CD14-positive monocyte (primary cell): ENCODE measurements at regions not wholly inside any gene's neighbourhood (a gene's known extent, or its start where the extent isn't known, plus 50 kb on each side); places are given as distances from the start of the nearest gene placed in this dataset.

Experiments
- DNase-seq, 3 donors: peaks; one replicate each; pipeline ENCODE4 v3.0.0-alpha.2; 2011 to 2022
- H2AFZ ChIP-seq: 2 replicates; pipeline ENCODE4 v1.6.0; 2012; ENCODE audit warnings: mild to moderate bottlenecking, low read depth, low read length, inconsistent platforms; ENCODE audit not compliant: insufficient read depth, poor library complexity, severe bottlenecking
- H3K27ac ChIP-seq, 2 donors: 1 replicate in 1 of 2; 2 replicates in 1 of 2; pipeline ENCODE4 v1.5.1; 2012 to 2013; ENCODE audit warnings: low read length in 2 of 2, control low read depth in 1 of 2, inconsistent platforms in 1 of 2, low read depth in 1 of 2, mild to moderate bottlenecking in 1 of 2
- H3K27me3 ChIP-seq, 2 donors: one replicate each; pipeline versions ENCODE4 v1.6.0 to v1.6.1; 2011 to 2013; ENCODE audit warnings: low read length in 2 of 2; ENCODE audit not compliant: control insufficient read depth in 2 of 2, insufficient read depth in 2 of 2
- H3K36me3 ChIP-seq, 2 donors: replicated peaks in 1 of 2; 1 replicate in 1 of 2; 2 replicates in 1 of 2; pipeline versions ENCODE4 v1.5.1 to v1.6.1; 2012 to 2013; ENCODE audit warnings: low read length in 2 of 2, control low read depth in 1 of 2, inconsistent platforms in 1 of 2, mild to moderate bottlenecking in 1 of 2; ENCODE audit not compliant: insufficient read depth in 2 of 2, control insufficient read depth in 1 of 2
- H3K4me1 ChIP-seq, 2 donors: 1 replicate in 1 of 2; 2 replicates in 1 of 2; pipeline versions ENCODE4 v1.5.1 to v1.6.1; 2012 to 2013; ENCODE audit warnings: low read length in 2 of 2, control low read depth in 1 of 2, inconsistent platforms in 1 of 2, mild to moderate bottlenecking in 1 of 2, moderate library complexity in 1 of 2; ENCODE audit not compliant: insufficient read depth in 2 of 2, control insufficient read depth in 1 of 2
- H3K4me2 ChIP-seq: replicated peaks from 2 replicates; pipeline ENCODE3; 2012; ENCODE audit warnings: low read length, moderate library complexity, mild to moderate bottlenecking; ENCODE audit not compliant: poor library complexity, severe bottlenecking; ENCODE audit errors: extremely low read depth
- H3K4me3 ChIP-seq, 3 experiments: fragments of 200-600 bp in 1 of 3; sonication (generic) in 1 of 3; replicated peaks in 1 of 3; 1 replicate in 2 of 3; 2 replicates in 1 of 3; pipeline ENCODE4 v1.5.1; 2011 to 2013; ENCODE audit warnings: low read length in 3 of 3, mild to moderate bottlenecking in 3 of 3, control low read depth in 2 of 3, low read depth in 2 of 3, inconsistent platforms in 1 of 3, moderate library complexity in 1 of 3
- H3K79me2 ChIP-seq: 2 replicates; pipeline ENCODE4 v1.6.0; 2012; ENCODE audit warnings: mild to moderate bottlenecking, control low read depth, inconsistent platforms, low read length, moderate library complexity; ENCODE audit not compliant: insufficient read depth
- H3K9ac ChIP-seq: 2 replicates; pipeline ENCODE4 v1.6.0; 2017; ENCODE audit warnings: low read length, mild to moderate bottlenecking; ENCODE audit not compliant: insufficient read depth, poor library complexity, severe bottlenecking
- H3K9me3 ChIP-seq, 2 donors: replicated peaks in 1 of 2; 1 replicate in 1 of 2; 2 replicates in 1 of 2; pipeline versions ENCODE4 v1.5.1 to v1.6.1; 2012 to 2013; ENCODE audit warnings: low read length in 2 of 2, control low read depth in 1 of 2; ENCODE audit not compliant: control insufficient read depth in 1 of 2, insufficient read depth in 1 of 2
- H4K20me1 ChIP-seq: 2 replicates; pipeline ENCODE4 v1.6.0; 2012; ENCODE audit warnings: mild to moderate bottlenecking, low read length, control low read depth, moderate library complexity; ENCODE audit not compliant: insufficient read depth
- H3K27ac Mint-ChIP-seq, 7 donors: one replicate each; pipeline ENCODE4 v1.8.0; 2020; ENCODE audit warnings: mild to moderate bottlenecking in 7 of 7, mixed read lengths in 7 of 7, moderate library complexity in 6 of 7, inconsistent platforms in 2 of 7
- H3K27me3 Mint-ChIP-seq, 3 donors: one replicate each; pipeline ENCODE4 v1.8.0; 2021 to 2022; ENCODE audit warnings: low read depth in 3 of 3, mild to moderate bottlenecking in 3 of 3, mixed read lengths in 3 of 3, moderate library complexity in 3 of 3, inconsistent platforms in 1 of 3
- H3K36me3 Mint-ChIP-seq, 2 donors: one replicate each; pipeline ENCODE4 v1.8.0; 2020; ENCODE audit warnings: mixed read lengths in 2 of 2, inconsistent platforms in 1 of 2, mild to moderate bottlenecking in 1 of 2
- H3K4me1 Mint-ChIP-seq: one replicate; pipeline ENCODE4 v1.8.0; 2020; ENCODE audit warnings: mild to moderate bottlenecking, mixed read lengths
- H3K4me3 Mint-ChIP-seq, 2 donors: one replicate each; pipeline ENCODE4 v1.8.0; 2020; ENCODE audit warnings: mild to moderate bottlenecking in 2 of 2, mixed read lengths in 2 of 2, moderate library complexity in 1 of 2
- H3K9me3 Mint-ChIP-seq, 7 donors: one replicate each; pipeline ENCODE4 v1.8.0; 2020 to 2022; ENCODE audit warnings: mixed read lengths in 7 of 7, mild to moderate bottlenecking in 6 of 7, moderate library complexity in 6 of 7, inconsistent platforms in 2 of 7
- CTCF ChIP-seq: fragments of 200-600 bp; IDR thresholded peaks from one replicate; pipeline ENCODE4 v1.8.0; 2022; ENCODE audit warnings: antibody characterized with exemption, mild to moderate bottlenecking
- WGBS: methylation state at CpG from one replicate; pipeline ENCODE4 v1.1.5; 2013; ENCODE audit warnings: missing lambda C conversion rate; ENCODE audit not compliant: insufficient coverage; 5-methylcytosine and 5-hydroxymethylcytosine counted together
- intact Hi-C, 2 donors: fragments of 100-400 bp; cut with micrococcal nuclease; formaldehyde crosslinking; loops; one replicate each; pipeline versions ENCODE4 v1.15.0 to v1.15.1; 2023

DNA sequence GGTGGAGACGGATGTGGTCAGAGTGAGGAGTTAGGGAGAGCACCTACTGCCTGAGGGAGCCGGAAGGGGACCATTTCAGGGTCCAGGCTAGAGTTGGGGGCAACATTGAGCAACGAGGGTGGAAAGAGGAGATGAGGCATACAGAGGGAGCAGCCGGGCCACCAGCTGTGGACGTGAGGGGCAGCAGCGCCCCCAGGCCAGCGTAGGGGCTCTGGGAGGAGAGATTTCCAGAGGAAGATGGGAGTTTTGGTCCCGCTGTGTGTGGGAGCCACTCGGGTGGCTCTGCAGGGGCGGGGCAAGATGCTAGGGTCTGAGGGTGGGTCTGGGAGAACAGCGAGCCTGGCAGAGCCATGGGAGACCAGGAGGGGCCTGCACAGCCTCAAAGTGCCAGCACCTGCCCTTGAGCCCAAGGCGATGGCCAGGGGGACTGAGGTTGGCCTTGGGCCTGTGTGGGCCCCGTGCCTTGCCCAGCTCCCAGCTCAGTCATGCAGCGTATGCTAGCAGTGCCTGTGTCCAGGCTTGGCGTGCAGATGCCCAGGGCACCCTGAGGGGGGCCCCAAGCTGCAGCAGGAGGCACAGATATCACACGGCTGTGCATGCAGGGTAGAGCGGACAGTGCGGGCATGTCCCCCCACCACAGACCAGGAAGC, 80.5 kb upstream of the PPP1R26 start:
- DNase-seq, result no peak
- Mint-ChIP-seq H3K9me3 (peaks cover 5 to 23% (median 16%) of the 10 kb centered on the region in 7 donors), H3K27ac (no peak overlapping the region), H3K27me3 (peaks cover 0 to 11% (median 5%) of the 10 kb centered on the region in 3 donors), H3K4me1 (no peaks in the 10 kb centered on the region), H3K4me3 (no peak overlapping the region), H3K36me3 (no peaks in the 10 kb centered on the region)
- Histone ChIP-seq H4K20me1 (no peaks in the 10 kb centered on the region), H3K36me3 (no peaks in the 10 kb centered on the region), H3K27ac (no peak overlapping the region), H3K4me2 (no peak overlapping the region), H3K9me3 (peaks cover 9 to 23% of the 10 kb centered on the region in 2 donors), H3K27me3 (no peaks in the 10 kb centered on the region), H3K4me1 (no peaks in the 10 kb centered on the region), H2AFZ (no peak overlapping the region), H3K9ac (no peak overlapping the region), H3K79me2 (no peaks in the 10 kb centered on the region), H3K4me3 (no peak overlapping the region)
- 85% methylated on average over 18 of the region's 18 CpGs for WGBS
- TF ChIP-seq CTCF, result no peak
- intact Hi-C loops, result no loop called here

DNA sequence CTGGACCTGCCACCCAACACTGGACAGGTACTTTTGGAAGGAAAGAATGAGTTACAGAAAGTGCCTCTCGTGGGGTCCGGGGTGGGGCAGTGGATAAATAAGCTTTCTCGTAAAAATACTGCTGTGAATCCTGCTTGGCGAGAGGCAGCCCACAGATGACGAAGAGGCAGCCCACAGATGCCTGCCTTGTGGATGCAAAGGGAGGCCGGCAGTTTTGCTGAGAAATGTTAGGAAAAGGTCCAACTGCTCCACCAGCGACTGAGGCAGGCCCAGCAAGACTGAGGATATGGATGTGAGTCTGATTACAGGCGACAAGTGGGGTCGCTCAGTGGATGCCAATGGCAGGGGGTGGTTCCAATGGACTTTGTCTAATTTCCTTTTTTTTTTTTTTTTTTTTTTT, 79.1 kb upstream of the PPP1R26 start:
- H3K36me3 Mint-ChIP-seq, result no peaks in the 10 kb centered on the region
- H4K20me1 ChIP-seq, result no peaks in the 10 kb centered on the region
- H3K9me3 ChIP-seq, result peaks cover 9 to 23% of the 10 kb centered on the region in 2 donors
- H3K4me3 Mint-ChIP-seq, result no peak overlapping the region
- H3K4me3 ChIP-seq, result no peak overlapping the region
- H3K4me2 ChIP-seq, result no peak overlapping the region
- peaks cover 0 to 14% (median 7%) of the 10 kb centered on the region in 3 donors for H3K27me3 Mint-ChIP-seq
- H3K9me3 Mint-ChIP-seq, result peaks cover 5 to 23% (median 14%) of the 10 kb centered on the region in 7 donors
- 87% methylated on average over 7 of the region's 9 CpGs for WGBS
- no peak for TF ChIP-seq CTCF
- H3K79me2 ChIP-seq, result no peaks in the 10 kb centered on the region
- H3K4me1 Mint-ChIP-seq, result no peaks in the 10 kb centered on the region
- no peaks in the 10 kb centered on the region for H3K36me3 ChIP-seq
- no peak overlapping the region for H3K27ac ChIP-seq
- no peak overlapping the region for H3K27ac Mint-ChIP-seq
- intact Hi-C loops, result no loop called here
- H3K27me3 ChIP-seq, result no peaks in the 10 kb centered on the region
- H3K4me1 ChIP-seq, result no peaks in the 10 kb centered on the region
- no peak overlapping the region for H3K9ac ChIP-seq
- no peak for DNase-seq
- no peak overlapping the region for H2AFZ ChIP-seq
